Activated CD4-positive, alpha-beta T cell treated with anti-CD3 and anti-CD28 coated beads, Interleukin-2, amount 50 U/mL, for 1 hour (primary cell): ENCODE measurements at regions not wholly inside any gene's neighbourhood (a gene's known extent, or its start where the extent isn't known, plus 50 kb on each side); places are given as distances from the start of the nearest gene placed in this dataset.
"Not testable (repeated sequence)": the region's sequence is repeated elsewhere in the genome, so short reads cannot be mapped to it uniquely, and the experiment has no call there.

Experiments
- DNase-seq: peaks from one replicate; pipeline ENCODE4 v3.0.0-alpha.2; 2020

DNA sequence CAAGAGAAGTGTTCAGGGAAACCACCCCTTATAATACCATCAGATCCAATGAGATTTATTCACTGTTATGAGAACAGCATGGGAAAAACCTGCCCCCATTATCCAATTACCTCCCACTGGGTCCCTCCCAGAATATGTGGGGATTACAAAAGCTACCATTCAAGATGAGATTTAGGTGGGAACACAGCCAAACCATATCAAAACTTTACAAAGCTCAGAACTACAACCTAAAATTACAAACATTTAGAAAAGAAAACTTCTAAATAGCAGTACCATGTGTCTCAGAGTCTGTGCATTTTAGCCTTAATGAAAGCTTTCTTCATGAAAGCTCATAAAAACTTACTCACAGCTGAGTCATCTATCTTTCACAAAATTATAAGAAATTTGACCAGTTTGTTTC lies 1442.8 kb upstream of the PCDH7 start:
- no peak for DNase-seq

DNA sequence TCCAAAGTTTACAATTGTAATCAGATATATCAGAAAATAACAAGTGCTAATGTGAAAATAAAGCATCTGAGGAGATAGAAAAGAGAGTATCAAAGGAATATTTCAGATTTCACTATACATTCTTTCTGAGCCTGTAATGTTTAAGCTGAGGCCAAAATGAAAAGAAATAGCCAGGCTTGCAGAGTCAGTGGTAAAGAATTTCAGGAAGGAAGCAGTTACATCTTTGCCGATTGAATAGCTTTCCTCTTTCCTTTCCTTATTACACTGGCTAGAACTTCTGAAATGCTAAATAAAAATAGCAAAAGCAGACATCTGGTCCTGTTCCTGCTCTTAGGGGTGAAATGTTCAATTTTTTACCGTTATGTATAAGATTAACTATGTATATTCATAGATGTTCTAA lies 1441.6 kb upstream of the PCDH7 start:
- DNase-seq: no peak

DNA sequence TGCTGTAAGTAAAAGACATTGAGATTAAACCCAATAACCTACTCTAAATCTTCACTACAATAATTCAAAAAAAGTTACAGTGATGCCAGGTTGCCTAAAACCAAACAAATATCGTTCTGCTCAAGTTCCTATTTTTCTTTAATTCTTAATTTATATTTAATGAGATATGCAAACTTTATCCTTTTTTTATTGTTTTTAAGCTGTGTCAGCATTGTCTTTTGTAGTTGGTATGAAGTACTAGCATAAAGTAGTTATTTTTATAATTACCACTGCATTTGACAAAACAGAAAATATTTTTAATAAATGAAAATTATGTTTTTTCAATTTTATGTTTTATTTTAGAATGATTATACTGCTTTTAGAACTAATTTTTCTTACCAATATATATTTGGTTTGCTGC lies 1431.1 kb upstream of the PCDH7 start:
- no peak for DNase-seq

DNA sequence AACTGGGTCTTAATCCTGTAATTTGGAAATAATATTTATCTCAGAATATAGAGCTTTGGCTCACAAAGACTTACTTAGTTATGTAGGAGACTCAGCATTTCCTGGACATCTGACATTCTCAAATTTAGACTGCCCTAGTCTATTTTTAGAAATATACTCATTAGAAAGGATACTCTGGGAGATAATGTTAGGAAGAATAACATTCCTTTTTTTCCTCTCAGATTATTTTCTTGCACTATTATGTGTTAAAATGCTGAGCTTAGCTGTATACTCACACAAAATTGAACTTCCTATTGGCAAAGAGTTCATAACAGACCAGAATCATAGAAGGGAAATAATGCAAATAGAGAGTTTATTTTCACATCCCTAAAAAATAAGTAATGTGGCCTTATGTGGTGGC lies 1424.9 kb upstream of the PCDH7 start:
- no peak for DNase-seq

DNA sequence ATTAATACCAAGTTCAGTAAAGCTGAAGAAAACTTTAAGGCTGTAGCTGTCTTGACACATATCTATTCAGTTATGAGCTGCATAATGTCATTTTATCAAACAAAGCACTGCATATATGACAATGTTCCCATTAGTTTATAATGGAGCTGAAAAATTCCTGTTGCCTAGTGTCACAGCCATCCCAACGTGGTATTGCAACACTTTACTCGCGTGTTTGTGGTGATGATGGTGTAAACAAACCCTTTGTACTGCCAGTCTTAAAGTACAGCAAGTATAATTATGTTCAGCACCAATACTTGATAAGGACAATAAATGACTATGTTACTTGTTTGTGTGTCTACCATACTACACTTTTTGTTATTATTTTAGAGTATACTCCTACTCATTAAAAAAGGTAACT lies 1415.6 kb upstream of the PCDH7 start:
- DNase-seq: no peak

DNA sequence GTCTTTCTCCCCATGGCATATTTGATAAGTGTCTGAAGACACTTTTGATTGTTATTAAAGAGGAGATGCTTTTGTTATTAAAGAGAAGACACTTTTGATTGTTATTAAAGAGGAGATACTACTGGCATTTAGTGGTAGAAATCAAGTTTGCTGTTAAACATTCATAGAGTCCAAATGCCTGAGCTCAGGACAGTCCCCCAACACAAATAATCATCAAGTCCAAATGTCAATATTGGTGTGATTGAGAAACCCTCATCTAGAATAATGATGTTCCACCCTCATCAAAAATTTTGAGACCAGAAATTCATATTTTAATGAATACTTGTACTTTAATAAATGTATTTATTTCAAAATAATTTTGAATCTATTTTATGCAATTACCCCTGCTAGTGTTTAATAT lies 1412.9 kb upstream of the PCDH7 start:
- no peak for DNase-seq

DNA sequence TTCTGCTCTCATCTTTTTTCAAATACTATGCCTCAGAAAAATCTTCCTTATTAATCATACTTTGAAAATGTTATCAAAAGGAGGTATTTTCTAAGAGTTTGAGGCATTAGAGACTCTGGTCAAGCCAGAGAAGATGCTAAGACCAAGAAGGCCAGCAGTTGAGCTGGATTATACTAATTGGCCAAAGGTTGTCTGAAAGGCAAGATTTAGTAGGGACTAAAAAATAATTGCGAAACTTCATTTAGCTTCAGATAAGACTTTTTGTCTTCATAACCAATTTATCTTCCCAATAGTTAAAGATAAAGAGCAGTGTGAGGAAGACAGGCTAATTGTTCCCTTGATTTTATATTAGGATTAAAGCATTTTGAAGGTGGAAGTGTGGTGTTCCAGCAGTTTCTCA lies 1412.4 kb upstream of the PCDH7 start:
- no peak for DNase-seq

DNA sequence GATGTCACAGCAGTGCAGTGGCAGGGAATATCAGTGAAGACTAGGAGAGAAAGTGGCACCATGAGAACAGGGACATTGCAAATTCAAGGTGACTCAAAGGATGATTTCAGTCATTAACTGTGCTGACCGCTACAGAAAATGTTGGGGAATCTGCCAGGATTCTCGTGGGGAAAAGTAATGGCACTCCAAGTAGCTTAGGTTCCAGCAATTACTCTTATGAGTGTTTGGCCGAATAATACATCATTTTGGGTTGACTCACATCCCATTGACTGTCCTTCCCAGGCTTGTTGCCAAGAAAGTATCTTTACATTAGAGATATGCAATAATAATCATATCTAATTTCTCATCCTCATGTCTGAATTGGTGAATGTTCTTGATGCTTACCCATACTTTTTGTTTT lies 1411.1 kb upstream of the PCDH7 start:
- no peak for DNase-seq

DNA sequence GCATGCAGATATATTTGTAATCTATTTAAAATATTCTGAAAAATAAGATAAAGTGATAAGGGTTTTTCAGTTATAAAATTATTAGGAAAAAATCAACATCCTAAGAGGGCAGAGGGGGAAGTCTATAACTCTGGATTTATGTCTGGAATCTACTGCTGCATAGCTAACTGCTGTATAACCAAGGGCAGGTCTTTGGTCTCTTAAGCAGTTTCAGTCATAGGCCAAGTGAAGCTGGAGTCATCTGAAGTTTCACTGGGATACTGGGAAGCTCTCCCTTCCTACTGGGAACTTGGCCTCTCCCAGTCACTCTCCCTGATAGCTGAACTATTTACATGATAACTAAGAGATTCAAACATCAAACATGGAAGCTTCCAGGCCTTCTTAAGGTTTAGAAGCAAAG lies 1409.9 kb upstream of the PCDH7 start:
- no peak for DNase-seq

DNA sequence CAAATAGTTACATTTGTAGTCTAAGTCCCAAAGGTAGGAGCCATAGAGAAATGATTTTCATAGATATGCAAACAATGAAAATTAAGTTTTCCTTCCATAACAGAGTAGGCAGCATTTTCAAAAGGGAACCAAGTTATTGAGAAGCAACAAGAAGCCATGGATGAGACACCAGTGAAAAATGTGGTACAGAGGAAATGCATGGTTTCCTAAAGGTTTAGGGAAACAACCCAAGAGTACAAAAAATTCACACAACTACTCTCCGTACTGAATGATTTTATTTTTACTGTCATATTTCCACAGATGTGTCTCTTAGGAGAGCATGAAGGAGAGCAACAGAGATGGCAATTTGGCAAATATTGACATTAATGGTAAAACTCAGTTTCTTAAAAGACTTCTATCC lies 1408.9 kb upstream of the PCDH7 start:
- DNase-seq: no peak

DNA sequence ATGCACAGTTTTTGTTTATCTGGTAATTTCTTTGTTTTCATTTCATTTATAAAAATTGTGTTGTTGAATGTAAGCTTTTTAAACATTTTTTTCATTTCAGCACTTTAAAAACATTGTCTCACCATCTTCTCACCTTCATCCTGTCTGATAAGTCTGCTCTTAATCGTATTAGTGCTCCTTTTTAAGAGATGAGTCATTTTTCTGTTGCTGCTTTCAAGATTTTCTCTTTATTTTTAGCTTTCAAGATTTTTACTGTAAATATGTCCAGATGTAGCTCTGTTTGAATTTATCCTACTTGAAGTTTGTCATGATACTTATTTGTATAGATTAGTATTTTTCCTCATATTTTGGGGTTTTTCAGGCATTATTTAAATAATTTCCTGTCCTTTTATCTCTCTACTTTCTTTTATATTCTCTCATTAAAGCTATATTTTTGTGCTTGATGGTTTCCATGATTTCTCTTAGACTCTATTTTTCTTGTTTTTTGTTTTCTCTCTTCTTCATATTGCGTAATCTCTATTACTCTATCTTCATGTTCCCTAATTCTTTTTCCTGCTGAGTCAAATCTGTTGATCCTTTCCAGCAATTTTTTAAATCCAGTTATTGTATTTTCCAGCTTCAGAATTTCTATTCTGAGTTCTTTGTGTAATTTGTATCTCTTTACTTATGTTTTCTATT lies 1400.4 kb upstream of the PCDH7 start:
- no peak for DNase-seq

DNA sequence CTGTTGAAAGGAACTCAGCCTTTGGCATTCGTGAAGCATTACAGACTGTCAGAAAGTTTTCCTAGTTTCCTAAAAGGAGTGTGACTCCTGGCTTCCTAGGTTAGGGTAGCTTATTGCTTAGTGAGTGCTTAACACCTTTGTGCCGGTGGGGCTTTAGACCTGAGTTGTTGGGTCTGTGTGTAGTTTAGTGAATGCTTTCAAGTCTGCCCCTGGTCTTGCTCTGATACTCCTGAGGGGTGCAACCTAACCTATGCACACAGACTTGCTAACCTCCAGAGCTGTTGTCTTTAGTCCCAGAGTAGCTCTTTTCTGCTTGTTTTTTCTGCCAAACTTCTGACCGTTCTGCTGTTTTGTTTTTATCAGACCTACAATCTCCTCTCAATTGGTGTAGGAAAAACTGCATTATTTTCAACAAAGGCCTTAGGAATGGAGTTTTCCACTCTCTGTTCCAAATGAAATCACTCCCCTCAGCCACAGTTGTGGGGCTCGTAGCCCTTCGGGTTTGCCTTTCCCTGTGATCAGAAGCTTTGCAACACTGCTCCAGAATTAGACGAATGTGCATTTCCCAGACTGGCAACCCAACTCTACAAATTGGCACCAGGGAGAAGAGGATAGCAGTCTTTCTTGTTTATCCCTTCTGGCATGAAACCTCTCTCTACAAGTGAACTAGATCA lies 1399.1 kb upstream of the PCDH7 start:
- no peak for DNase-seq

DNA sequence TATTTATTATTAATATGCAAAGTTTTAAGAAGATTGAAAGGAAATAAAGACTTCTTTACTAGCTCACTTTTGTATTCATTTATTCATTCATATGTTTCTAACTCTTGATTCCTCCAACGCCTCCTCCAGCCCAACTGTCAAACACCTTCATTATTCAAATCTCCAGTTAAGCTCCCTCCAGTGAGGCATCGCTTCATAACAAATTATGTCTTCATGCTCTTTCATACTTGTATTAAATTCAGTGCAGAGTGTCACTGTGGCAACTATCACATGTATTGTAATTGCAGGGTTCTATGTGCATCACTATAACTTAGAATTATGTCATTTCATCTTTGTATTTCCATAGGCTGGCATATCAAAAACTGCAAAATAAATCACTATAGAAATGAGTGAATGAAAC lies 1394.2 kb upstream of the PCDH7 start:
- DNase-seq: no peak

DNA sequence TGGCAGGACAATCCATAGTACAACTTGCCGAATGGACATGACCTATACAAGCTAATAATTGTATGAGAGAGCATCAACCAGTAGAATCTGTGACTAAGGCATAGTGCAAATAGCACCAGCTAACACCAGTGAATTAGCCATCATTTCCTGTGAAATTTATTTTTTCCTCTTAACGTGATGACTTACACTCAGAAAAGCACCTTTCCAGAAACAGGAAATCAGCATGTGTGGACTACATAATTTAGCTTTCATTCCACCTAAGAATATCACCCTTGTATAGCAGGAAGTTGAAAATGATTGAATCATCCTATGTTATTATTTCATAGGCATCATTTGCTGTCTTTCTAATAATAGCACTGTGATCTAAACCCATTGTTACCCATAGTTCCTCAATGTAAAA lies 1393.4 kb upstream of the PCDH7 start:
- DNase-seq: no peak

DNA sequence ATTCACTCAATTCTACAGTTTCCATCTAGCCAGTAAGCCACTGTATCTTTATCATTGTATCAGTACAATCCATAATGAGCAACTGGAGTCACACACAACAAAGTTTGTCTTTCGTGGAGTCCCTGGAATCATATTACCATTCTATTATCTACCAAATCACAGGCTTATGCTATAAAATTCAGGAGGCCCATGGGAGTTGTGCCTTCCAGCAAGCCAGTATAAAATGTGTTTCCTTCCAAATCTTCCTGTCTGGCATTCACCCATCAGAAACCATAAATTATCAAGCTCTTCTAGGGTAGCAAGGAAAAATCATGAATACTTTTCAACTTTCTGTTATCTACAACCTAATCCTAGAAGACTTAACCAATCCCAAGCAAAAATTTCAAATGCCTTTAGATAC lies 1383.3 kb upstream of the PCDH7 start:
- no peak for DNase-seq

DNA sequence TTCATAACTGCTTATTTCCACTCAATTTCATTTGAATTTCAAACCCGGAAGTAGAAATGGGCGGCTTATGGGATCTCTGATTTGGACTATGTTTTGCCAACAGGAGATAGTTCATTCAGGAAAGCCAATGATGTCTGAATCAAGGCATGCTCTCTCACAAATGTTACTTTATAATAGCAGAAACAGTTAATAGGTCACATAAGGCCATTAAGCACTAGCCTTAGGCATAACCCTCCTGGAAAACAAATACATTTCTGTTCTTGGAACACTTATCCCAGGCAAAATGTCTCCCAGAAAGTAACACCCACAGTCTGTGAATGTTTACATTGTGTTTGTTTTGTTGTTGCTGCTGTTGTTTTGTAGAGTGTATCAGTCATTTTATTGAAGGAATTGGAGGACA lies 1347.2 kb upstream of the PCDH7 start:
- no peak for DNase-seq

DNA sequence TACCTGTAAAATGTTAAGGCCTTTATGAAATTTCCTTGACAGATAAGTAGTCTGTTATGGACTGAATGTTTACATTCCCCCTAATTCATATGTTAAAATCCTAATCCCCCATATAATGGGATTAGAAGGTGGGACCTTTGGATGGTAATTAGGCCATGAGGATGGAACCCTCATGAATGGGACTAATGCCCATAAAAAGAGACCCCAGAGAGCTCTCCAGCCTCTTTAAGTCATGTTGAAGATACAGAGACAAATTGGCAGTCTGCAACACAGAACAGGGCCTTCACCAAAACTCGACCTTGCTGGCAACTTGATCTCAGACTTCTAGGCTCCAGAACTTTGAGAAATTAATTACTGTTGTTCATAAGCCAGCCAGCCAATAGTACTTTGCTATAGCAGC lies 1344.5 kb upstream of the PCDH7 start:
- DNase-seq: no peak

DNA sequence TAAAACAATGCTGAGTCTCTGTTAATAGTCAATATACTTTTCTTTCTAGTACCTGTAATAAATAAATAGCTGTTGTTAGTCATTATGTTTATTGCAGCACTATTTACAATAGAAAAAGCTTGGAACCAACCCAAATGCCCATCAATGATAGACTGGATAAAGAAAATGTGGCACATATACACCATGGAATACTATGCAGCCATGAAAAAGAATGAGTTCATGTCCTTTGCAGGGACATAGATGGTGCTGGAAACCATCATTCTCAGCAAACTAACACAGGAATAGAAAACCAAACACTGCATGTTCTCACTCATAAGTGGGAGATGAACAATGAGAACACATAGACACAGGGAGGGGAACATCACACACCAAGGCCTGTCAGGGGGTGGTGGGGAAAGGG lies 1341.9 kb upstream of the PCDH7 start:
- not testable (repeated sequence) for DNase-seq

DNA sequence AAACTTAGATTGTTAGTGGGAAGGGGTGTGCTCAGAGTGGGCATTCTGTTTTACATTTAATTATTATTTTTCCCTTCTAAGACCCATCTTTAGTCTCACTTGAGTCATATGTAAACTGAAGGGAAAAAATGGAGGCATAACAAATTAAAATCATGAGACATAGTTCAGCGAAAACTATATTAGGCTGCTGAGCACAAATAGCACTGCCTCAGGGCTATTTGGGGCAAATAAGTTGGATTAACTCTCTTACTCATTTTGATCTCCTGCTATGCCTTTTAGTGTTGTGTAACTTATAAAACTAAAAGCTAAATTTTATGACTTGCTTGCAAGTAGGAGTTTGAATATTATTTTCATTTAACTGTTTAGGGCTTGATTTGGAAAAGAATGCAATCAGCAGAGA lies 1329.2 kb upstream of the PCDH7 start:
- no peak for DNase-seq

DNA sequence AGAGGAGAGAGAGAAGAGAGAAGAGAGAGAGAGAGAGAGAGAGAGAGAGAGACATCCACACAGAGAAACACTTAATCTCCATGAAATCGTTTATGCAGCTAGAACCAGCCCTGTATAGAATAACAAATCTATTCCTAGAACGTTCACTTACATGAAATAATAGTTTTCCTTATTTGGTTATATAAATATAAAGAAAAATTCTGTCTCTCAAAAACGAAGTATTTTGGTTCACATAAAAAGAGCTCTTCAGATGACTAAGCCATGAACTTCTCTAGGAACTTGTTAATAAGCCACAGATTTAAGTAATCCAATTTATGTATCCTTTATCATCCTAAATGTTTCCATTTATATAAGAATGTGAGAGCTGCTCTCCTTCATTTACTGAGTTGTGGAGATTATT lies 1315.1 kb upstream of the PCDH7 start:
- DNase-seq: no peak

DNA sequence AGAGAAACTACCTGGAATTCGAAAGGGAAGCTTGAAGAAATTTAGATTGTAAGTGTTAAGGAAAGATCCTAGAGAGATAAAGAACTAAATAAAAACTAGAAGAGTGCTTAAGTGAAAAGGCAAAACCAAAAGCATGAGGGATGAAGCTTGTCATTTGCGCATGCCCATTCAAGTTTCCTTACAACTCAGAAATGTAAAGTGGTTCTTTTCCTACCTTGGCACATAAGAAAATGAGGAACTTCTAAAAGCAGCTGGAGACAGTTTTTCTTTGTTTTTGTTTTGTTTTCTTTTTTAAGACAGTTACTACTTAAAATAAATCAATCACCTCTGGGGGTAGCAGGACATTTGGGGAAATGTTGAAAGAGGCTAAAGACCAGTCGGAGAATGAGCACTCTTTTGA lies 1304.4 kb upstream of the PCDH7 start:
- DNase-seq: no peak

DNA sequence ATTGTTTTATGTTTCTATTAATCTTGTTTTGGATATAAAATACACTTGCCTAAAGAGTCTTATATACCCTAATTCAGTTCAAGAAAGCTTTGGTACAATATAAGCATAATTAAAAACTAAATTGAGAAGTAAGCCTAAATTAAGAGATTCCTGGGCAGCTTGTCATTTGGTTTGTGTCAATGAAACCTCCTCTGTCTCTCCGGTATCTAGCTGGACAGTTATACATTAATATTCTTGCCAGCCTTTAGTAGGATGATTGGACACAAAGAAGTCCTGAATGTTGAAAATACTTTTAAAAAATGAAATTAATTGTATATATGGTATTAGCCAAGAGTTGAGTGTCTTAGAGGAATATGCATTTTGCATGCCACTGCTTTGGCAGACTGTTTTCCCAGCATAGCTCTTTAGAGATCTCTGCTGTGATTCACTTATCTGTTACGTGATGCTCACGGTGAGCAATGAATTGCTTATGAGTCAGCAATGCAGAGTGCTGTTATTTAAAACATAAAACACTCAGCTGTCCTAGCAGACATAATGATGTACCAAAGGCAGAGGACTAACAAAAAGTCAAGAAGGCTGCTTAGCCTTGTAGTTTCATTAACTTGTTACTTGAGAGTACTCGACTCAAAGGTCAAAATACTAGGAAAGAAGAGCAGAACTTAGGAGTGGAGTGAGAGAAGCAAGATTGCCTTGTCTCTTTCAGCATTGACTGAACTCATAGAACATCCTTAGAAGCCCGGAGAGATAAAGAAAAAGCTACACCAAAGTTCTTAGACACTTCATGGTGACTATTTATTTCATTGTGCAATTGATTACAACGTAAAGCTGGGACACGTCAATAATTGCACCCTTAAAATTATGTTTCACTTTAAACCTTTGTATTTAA lies 1296.1 kb upstream of the PCDH7 start:
- no peak for DNase-seq

DNA sequence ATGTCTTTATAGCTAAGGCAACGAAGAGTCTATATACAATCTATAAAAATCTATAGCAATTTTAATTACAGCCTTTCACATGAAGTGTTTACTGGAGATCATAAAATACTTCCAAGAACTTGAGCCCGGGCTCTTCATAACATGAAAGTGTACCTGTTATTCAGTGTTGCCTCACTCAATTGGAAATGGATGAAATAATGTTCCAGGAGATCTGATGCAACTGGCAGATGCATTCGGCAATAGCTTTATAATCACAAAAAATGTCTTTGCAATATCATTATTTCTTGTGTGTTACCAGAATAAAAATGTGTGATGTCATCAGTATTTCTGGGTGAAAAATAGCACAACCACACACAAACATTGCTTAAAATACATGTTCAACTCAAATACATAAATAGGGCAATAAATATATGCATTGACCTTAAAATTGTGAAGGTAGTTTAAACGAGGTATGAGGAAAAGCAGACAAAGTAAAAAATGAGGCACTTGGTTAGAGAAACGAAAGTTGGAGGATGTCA lies 1266.8 kb upstream of the PCDH7 start:
- DNase-seq: no peak

DNA sequence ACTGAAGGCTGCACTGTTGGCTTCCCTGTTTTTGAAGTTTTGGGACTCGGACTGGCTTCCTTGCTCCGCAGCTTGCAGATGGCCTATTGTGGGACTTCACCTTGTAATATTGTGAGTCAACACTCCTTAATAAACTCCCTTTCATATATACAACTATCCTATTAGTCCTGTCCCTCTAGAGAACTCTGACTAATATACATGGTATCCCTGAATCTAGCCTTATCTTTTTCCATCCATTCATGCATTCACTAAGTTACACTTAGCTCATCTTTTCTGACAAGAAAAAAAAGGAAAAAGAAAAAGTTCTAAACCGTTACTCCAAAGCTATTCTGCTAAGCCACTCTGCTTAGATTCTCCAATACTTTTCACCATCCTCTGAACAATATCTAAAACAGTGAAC lies 1260.2 kb upstream of the PCDH7 start:
- no peak for DNase-seq
